GM12874 (cell line): ENCODE measurements at regions not wholly inside any gene's neighbourhood (a gene's known extent, or its start where the extent isn't known, plus 50 kb on each side); places are given as distances from the start of the nearest gene placed in this dataset.

ENCODE experiments used
- TF ChIP-seq, protein P1 (sequence below): IDR thresholded peaks from 2 replicates; pipeline ENCODE4 v1.5.1; 2011; ENCODE audit warnings: low read depth, mild to moderate bottlenecking, control low read depth, low read length, moderate library complexity; ENCODE audit not compliant: insufficient read depth

DNA sequence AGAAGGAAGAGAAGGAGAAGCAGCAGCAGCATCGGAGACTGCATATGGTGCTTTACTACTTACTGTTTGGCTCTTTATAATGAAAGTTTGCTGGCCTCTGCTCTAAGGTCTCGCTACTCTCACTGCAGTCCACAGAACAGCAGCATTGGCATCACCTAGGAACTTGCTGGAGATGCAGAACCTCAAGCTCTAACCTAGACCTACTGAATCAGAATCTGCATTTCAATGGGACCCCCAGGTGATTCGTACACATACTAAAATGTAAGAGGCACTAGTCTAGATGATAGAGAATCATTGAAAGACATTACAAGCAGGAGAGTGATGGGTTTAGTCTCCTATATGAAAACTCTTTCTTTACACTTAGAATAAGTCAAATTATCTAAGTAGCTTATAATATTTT lies 270.6 kb downstream of the KLF5 start:
- TF ChIP-seq, protein P1, sequence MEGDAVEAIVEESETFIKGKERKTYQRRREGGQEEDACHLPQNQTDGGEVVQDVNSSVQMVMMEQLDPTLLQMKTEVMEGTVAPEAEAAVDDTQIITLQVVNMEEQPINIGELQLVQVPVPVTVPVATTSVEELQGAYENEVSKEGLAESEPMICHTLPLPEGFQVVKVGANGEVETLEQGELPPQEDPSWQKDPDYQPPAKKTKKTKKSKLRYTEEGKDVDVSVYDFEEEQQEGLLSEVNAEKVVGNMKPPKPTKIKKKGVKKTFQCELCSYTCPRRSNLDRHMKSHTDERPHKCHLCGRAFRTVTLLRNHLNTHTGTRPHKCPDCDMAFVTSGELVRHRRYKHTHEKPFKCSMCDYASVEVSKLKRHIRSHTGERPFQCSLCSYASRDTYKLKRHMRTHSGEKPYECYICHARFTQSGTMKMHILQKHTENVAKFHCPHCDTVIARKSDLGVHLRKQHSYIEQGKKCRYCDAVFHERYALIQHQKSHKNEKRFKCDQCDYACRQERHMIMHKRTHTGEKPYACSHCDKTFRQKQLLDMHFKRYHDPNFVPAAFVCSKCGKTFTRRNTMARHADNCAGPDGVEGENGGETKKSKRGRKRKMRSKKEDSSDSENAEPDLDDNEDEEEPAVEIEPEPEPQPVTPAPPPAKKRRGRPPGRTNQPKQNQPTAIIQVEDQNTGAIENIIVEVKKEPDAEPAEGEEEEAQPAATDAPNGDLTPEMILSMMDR = no peak

- TF ChIP-seq, protein P1 = no peak
Measured at GRCh38 chr13:73327579-73327978, 268.8 kb downstream of the KLF5 start.

DNA sequence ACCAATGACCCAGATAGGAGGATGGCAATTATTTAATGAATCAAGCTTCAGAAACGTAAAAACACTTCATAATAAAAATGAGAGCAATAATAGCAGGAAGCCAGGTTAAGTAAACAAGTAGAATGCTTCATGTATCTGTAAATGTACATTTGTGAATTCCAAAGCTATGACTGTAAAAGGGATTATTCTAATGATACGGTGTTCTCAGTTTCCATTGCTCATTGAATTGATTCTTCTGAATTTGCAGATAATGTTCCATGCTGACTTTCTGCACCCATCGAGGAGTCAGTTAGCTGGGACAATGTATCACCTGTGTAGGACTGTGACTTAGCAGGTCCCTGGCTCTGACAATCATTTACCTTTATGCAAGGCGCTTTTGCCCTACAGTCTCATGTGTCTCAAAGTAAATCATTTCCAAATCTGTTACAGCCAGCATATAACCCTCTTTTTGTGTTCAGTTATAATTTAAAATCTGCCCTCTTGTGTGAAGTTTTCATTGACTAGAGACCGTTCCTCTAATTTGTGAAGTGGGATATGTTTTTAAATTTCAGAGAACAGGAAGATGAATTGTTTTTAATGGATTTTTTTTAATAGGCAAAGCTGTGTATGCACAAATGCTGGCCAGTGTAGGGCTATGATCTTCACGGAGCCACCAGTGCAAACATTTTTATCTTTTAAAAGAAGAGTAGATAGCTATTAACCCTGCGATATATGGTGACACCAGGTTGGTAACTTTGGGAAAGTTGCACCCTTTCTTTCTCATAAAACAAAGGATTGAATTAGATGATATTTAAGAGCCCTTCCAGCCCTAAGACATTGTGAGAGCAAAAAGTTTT lies 267.1 kb downstream of the KLF5 start:
- TF ChIP-seq, protein P1 = no peak

GRCh38 chr13:73324842-73325722 lies 266.3 kb downstream of the KLF5 start:
- TF ChIP-seq, protein P1 = no peak

- TF ChIP-seq, protein P1 = no peak
Measured at GRCh38 chr13:73323615-73324014, 264.8 kb downstream of the KLF5 start.

- TF ChIP-seq, protein P1 = no peak
Measured at GRCh38 chr13:73321043-73321442, 262.2 kb downstream of the KLF5 start.

DNA sequence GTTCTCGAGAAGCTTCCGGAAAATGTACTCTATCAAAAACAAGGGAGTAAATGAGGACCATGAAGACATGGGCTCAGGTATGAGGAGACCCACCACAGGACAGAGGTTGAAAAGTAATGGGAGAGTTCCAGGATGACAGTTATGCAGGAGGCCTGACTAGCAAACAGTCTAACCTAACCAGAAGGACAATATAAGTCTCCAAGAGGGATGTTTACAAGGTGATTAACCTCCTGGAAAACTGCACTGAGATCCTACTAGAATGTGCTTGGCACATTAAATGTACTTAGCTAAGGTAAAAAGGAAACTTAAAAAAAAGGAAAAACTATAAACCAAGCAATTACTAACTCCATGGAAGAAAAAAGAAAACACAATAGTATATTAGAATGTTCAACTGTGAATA lies 258.3 kb downstream of the KLF5 start:
- TF ChIP-seq, protein P1 = no peak
